GM18907 (cell line): ENCODE measurements at regions not wholly inside any gene's neighbourhood (a gene's known extent, or its start where the extent isn't known, plus 50 kb on each side); places are given as distances from the start of the nearest gene placed in this dataset.
"Not testable (repeated sequence)": the region's sequence is repeated elsewhere in the genome, so short reads cannot be mapped to it uniquely, and the experiment has no call there.

Source experiments
- ATAC-seq: cut with Tn5 transposase; IDR thresholded peaks from one replicate; pipeline ENCODE4 v1.9.1; 2021; ENCODE audit warnings: mild to moderate bottlenecking, moderate library complexity; ENCODE audit not compliant: unreplicated experiment

DNA sequence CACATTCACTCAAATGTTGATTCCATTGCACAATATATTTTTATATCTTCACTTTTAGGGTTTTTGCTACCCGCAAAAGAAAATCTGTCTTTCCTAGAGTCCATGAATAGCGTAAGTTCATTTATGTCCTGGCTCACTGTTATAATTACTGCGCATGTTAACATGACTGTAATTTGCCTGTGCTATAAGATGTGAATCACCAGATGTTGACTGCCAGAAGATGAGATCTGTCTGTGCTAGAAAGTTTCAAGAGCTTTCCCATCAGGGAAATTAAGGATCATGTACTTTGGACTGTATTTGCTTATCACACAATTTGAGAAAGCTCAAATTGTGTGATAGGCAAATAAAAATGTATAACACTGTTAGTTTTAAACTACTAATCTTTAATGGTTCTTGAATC, 322.5 kb downstream of the CHL1 start:
- ATAC-seq = no peak

- no peak for ATAC-seq
These were observed 326.3 kb downstream of the CHL1 start for GRCh38 chr3:522888-523287.

DNA sequence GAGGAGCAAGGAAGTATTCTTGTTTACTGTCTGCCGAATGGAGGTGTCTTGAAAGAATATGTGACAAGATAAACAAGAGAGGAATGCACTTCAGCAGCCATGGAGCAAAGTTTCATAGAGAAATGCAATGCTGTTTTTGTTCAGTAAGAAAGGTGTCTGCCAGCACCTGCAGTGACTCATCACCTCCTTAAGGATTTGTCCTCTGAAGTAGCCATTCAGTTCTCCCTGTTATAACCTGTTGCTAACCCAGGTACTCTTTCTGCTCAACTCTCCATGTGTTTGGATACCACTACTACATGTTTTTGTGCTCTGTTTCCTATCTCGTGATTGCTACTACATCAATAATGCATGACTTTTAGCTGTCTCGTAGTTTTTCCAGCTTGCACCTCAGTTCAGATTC, 328.9 kb downstream of the CHL1 start:
- no peak for ATAC-seq

DNA sequence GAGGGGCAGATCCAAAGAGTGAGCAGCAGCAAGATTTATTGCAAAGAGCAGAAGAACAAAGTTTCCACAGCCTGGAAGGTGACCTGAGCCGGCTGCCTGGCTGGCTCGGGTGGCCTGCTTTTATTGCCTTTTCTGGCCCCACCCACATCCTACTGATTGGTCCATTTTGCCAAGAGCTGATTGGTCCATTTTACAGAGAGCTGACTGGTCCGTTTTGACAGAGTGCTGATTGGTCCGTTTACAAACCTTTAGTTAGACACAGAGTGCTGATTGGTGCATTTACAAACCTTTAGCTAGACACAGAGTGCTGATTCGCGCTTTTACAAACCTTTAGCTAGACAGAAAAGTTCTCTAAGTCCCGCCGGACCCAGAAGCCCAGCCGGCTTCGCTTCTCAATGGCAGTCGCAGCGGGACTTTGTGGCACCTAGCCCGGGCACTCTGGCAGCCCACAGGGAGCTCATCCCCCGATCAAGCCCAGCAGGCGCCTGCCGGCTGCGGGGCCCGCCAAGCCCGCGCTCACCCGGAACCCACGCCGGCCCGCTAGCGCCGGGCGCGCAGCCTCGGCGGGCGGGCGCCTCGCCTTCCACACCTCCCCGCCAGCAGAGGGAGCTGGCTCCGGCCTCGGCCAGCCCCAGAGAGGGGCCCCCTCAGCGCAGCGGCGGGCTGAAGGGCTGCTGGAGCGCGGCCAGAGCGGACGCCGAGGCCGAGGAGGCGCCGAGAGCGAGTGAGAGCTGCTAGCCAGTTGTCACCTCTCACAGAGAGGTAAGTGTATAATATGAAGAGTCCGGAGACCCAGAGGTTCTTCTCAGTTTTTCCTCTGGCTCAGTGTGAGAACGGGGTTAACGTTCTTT, 339.2 kb downstream of the CHL1 start:
- peak; percentile 63 for ATAC-seq

- peak; percentile 27 for ATAC-seq
These were observed 339.9 kb downstream of the CHL1 start for GRCh38 chr3:536417-536813.

- ATAC-seq = no peak
These were observed 344.7 kb downstream of the CHL1 start for GRCh38 chr3:541062-541801.

DNA sequence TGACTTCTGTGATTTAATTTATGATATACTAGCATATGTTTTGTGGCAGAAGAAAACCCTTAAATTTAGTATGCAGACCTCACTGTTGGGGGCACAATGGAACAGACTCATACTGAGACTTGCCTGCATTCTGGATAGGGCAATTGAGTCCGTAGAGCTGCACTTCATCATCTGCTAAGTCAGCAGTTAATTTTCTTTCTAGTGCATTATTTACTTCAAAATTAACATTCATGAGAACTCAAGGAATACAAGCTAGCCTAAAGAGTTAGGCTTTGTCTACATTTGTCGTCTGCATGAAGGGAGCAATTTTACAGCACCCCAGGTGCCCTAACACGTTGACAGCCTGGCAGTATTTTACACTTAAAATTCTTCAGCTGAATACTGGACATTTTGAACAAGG, 345.5 kb downstream of the CHL1 start:
- no peak for ATAC-seq

GRCh38 chr3:549636-550035, 353.1 kb downstream of the CHL1 start:
- ATAC-seq = no peak

DNA sequence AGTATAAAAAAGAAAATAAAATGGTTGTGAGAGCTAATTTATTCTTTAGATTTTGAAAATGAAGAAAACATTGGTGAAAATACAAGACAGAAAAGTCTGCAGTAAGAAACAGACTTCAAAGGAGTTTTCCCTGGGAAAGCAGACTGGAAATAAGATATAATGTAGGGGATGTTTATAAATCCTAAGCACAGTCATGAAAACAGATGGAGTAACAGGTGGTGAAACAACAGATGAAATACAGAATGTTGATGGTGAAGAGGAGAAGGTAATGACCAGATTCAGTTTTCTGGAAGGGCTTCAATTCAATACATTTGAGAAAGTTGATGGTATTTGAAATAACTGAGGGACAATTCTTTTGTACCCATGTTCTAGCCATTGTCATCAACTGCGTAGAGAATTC, 353.9 kb downstream of the CHL1 start:
- no peak for ATAC-seq

- ATAC-seq = peak; percentile 99
These were observed 361.4 kb downstream of the CHL1 start for GRCh38 chr3:557972-558371.

DNA sequence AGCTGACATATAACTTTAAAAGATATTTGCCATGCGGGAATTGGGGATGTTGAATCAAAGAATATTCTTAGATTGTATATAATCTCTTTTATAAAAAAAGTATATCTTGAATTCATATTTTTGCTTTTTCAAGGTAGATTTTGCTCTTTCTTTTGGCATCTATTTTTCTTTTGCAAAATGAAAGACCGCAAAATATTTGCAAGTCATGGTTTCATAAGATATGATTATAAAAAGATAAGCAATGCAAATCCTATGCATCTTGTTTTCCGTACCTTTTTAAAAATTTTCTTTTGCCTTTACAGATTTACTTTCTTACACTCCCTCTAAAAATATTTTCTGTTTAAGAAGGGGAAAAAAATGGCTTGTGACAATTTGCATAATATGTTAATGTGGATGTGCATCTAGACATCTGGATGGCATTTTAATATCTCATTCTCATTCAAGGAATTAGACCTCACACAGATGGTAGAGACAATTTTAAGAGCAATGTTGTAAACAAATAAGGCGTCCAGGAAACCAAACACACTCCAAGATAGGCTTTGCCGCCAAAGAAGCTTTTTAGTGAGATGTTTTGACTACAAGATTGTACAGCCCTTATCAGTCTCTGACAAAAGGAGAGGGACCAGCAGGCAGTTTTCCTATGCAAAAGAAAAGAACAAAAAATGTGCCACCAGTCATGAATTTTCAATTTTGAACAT, 371.1 kb downstream of the CHL1 start:
- ATAC-seq = no peak

GRCh38 chr3:579529-579928, 383.0 kb downstream of the CHL1 start:
- ATAC-seq = not testable (repeated sequence)

GRCh38 chr3:589066-589465, 392.5 kb downstream of the CHL1 start:
- not testable (repeated sequence) for ATAC-seq

GRCh38 chr3:597304-597703, 400.7 kb downstream of the CHL1 start:
- not testable (repeated sequence) for ATAC-seq

DNA sequence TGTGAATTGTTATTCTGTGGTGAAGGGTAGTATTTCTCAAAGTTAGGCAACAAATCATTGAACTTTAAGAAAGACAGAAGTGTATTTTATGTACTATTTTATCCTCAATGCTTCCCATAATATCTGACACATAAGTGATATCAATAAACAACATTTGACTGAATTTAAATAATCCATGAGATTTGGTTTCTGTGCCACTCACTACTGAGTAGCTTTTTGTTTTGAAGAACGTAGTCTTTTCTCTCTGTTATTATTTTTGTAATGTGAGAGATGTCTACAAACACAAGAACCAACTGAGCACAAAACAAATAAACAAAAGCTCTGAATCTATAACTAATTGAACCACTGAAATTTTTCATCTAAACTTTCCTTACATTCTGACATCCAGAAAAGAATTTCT, 401.2 kb downstream of the CHL1 start:
- ATAC-seq = not testable (repeated sequence)

DNA sequence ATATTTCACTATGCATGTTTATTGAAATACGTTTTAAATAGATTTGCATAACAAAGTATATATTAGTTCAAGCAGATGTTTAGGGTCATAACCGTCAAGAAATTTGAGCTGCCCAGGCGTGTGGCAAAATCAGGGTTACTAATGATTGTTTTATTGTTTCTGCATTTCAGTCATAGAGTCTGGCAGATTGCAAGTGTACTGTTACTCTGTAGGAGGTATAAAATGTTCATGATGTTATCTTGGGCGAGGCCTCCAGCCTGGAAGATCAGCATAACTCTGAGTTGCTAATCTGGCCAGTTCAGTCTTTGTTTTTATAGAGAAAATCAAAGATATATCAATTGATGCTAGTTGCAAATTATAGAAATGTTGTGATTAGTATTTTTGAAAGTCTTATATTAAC, 410.9 kb downstream of the CHL1 start:
- ATAC-seq = not testable (repeated sequence)

GRCh38 chr3:621714-622113, 425.2 kb downstream of the CHL1 start:
- ATAC-seq = no peak

- no peak for ATAC-seq
These were observed 425.8 kb downstream of the CHL1 start for GRCh38 chr3:622314-622713.

GRCh38 chr3:623914-624545, 427.5 kb downstream of the CHL1 start:
- no peak for ATAC-seq

DNA sequence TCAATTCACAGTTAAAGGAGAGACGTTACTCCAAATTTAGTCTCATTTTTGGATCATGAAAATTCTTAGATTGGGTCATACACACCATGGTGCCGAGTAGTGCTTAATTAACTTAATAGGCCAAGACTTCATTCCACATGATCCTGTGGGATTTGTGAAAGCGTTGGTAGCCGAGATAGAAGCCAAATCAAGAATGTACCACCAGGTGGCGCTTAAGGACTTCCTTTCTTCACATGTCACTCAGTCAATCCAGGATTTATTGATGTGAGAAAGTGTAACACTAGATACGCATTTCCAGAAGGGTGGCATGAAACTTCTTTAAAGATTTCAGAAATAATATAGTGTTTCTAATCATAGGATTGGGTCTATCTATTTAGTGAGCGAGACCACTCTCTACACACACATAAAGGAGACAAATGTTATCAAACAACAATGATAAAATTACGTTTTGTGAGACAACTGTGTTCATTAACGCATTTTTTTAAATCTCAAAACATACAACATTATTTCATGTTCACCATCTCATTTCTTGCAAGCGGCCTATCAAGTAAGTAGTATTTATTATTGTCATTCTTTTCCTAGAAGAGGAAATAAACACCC, 436.1 kb downstream of the CHL1 start:
- ATAC-seq = peak; percentile 77

GRCh38 chr3:634511-634910, 437.9 kb downstream of the CHL1 start:
- ATAC-seq = no peak
